GM19240 (cell line): ENCODE measurements at regions not wholly inside any gene's neighbourhood (a gene's known extent, or its start where the extent isn't known, plus 50 kb on each side); places are given as distances from the start of the nearest gene placed in this dataset.

Experiments
- DNase-seq: peaks from one replicate; pipeline ENCODE4 v3.0.0; 2011; ENCODE audit warnings: low spot score; ENCODE audit not compliant: insufficient read length

DNA sequence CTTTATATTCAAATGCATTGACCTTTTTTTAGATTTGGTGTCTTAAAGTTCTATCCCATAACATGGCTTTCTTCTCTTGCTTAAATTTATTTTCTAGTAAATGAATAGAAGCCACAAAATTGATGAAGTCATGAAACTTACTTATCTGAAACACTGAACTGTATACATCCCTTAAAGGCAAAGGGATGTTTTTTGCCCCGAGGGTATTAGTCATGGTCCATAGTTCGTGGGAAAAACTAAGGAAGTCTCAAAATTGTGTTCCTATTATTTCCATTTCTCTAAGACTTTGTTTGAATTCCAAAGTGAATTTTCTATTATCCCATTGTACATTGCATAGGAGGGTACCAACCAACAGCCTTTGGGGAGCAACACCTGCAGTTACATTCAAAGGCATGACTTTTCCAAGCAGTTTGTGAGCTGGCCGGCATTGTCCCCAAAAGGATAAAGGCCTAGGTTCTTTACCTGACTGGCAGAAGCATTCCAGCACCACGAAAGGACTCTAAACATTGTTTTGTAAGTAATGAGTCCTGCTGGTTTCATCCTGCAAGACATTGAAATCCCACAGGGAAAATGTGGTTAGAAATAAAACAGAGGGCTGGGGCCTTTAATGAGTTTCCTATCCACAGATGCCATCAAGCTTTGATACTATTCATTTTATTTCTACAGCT is 473.5 kb downstream of the PRKD1 start:
- DNase-seq, result no peak

GRCh38 chr14:29458547-29458946 is 469.1 kb downstream of the PRKD1 start:
- DNase-seq, result no peak

GRCh38 chr14:29459531-29459930 is 468.1 kb downstream of the PRKD1 start:
- DNase-seq, result no peak

- DNase-seq, result no peak
Observed at GRCh38 chr14:29459969-29460560, 467.6 kb downstream of the PRKD1 start.

DNA sequence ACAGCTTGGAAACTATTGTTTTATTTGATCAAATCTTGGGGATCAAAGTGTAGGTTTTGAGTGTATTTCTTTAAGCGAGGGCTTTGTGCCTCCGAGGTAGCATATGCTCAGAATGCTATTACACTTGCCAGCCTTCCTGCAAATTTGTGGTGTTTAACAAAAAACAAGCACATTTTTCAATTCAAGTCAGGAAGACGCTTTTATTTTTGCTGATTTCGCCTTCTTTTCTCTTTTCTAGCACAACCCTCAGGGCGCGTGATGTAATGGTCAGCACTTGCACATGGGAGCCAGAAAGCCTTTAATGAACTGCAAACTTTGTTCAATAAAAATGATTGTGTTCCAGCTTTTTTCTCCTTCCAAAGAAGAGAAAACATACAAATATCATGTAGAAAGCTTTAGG is 466.5 kb downstream of the PRKD1 start:
- no peak for DNase-seq

DNA sequence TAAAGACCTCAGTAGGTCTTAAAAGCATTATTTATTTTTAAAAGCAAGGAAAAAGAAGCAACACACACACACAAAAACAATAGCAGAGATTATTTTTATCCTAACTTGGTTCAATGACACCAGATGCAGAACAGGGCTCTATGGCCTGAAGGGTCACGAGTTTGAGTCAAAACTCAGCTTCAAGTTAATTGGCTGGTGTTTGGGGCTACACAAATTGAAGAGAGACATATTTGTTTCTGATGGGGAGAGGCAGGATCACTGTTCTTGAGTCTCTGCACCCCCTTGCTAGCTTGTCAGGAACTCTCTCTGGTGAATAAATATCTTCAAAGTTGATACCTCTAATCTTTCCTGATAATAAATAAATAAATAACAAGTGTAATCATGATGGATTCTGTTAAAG is 466.1 kb downstream of the PRKD1 start:
- no peak for DNase-seq

- DNase-seq, result no peak
Observed at GRCh38 chr14:29462321-29462720, 465.3 kb downstream of the PRKD1 start.

- no peak for DNase-seq
Observed at GRCh38 chr14:29462772-29463171, 464.9 kb downstream of the PRKD1 start.

DNA sequence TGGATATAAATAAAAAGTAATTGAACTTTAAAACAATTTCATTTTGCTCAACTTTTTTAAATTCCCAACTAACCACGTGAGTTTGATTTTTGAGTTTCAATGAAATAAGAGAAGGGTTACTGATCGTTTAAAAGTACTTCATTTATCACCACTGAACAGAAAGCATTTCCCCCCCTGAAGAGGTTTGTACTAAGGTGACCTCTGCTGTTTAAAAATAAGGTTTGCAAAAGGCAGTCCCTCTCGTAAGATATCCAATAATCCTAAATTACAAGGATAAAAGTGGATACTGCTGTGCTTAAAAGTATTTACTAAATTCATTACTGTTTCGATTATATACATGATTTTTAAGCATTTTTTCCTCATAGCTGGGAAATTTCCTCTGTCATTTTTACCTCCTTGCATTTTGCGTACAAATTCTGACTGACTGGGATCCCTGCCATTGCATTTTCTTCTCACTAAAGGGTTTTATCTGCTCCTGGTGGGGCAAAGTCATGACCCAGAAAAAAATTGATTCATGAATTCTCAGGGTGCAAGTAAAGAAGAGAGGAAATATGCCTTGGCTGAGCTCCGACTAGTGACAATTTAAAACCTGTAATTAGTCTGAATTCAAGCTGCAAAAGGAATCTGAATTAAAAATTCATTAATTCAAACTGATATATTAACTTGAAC is 463.8 kb downstream of the PRKD1 start:
- DNase-seq, result no peak

GRCh38 chr14:29465095-29465494 is 462.6 kb downstream of the PRKD1 start:
- no peak for DNase-seq

DNA sequence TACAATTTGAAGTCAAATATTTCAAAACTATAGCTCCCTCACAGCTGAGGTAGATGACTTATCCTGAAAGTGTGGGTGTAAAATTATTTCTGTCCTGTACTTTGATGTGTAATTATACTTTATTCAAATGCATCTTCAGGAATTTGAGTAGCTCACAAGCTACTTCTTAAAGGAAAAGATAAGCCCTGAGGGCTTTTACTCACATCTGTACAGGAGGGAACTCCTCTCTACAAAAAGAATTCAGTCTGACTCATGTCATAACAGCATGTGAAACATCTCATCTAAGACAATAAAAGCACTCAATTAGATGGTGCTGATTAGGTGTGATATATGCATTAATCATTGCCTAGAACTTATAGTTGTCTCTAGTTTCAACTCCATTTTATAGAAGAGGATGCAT is 452.0 kb downstream of the PRKD1 start:
- no peak for DNase-seq

- no peak for DNase-seq
Observed at GRCh38 chr14:29486132-29486531, 441.5 kb downstream of the PRKD1 start.

DNA sequence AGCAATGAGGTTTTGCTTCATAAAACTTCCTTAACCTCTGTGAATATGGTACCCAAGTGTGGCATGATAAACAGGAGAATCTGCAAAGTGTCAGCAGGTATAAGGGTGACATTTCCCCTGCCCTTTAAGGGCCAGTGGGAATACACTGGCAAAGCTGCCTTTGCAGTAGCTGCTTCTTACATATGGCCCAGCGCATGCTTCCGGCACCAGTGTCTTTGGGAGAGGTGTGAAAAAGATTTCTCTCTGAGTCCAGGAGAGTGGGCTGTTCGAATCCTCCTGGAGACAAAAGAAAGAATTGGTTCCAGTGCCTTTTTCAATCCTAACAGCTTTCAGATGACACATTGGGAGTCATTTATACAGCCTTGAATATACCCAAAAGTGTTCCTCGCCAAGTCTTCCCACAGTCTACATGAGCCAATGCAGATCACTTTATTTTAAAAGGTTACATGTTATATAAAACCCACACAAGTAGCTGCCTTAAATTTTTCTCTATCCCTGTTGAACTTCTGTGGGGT is 437.7 kb downstream of the PRKD1 start:
- no peak for DNase-seq

- no peak for DNase-seq
Observed at GRCh38 chr14:29493849-29494248, 433.8 kb downstream of the PRKD1 start.

DNA sequence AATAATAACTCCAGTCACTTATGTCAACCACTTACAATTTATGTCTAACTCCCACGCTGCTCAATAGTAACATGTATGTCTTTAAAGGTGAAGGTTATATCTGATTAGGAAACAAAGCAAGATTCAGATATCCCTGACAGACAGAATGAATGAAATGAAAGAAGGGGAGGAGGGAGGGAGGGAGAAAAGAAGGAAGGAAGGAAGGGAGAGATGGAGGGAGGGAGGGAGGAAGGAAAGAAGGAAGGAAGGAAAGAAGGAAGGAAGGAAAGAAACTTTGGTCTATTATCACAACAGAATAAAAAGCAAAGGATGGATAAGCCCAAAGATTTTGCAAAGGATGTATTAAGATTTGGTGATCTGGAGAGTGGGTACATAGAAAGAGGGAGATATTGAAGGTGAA is 433.3 kb downstream of the PRKD1 start:
- DNase-seq, result no peak

DNA sequence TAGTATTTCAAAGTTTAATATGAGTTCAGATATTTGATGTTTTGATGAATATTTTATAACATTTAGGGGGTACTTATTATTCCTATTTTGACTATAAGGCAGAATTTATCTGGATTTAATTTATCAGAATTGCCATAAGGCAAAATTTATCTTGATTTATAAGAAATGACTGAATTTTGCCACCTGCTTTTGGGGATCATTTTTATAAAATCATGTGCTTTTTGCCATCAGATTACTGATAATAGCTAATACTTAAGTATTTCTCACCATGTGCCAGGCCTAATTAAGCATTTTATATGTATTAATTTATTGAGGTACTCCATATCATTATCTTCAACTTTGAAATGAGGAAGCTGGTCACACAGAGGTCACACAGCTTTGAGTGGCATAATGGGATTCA is 423.7 kb downstream of the PRKD1 start:
- DNase-seq, result no peak

- no peak for DNase-seq
Observed at GRCh38 chr14:29518335-29518734, 409.3 kb downstream of the PRKD1 start.

DNA sequence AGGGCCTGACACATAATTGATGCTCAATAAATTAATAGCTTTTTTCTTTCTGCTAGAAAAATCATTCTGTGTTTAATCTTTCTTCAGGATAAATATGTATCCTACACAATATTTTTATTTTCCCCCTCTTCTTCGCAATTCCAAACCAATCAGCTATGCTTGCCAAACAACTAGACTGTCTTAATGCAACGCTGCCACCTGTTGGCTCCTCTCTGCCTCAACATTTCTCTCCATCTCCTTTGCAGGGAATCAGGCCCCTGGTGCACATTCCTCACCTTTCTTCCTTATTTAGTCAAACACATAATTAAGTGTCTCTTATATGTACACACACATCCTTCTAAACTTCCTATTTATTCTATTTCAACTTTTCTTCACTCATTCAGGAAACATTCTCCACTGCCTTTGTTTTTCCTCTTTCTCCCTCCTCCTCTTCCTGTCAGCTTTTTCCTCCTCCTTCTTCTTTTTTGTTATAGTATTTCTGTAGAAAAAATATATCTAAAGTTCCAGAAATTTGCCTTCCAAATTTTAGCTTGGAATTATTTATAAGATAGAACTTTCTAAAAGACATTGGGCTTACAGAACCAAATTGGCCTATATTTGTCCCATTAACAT is 406.0 kb downstream of the PRKD1 start:
- no peak for DNase-seq
